H1 (cell line): ENCODE measurements at regions not wholly inside any gene's neighbourhood (a gene's known extent, or its start where the extent isn't known, plus 50 kb on each side); places are given as distances from the start of the nearest gene placed in this dataset.
"Not testable (repeated sequence)": the region's sequence is repeated elsewhere in the genome, so short reads cannot be mapped to it uniquely, and the experiment has no call there.

ENCODE experiments used
- CTCF ChIA-PET: fragments of 300-600 bp; sonication (Branson Sonifier 250); formaldehyde crosslinking; loops from one replicate; lab custom pipeline; 2021; ENCODE audit not compliant: partially characterized antibody; lab: Charles Lee
- POLR2A ChIA-PET: fragments of 300-600 bp; sonication (Branson Sonifier 250); formaldehyde crosslinking; loops from one replicate; lab custom pipeline; 2021; ENCODE audit warnings: inconsistent platforms; ENCODE audit not compliant: partially characterized antibody; lab: Charles Lee
- DNase-seq, 2 experiments: peaks; one replicate each; pipeline versions ENCODE4 v3.0.0 to v3.0.0-alpha.2; 2010 to 2022; ENCODE audit warnings: low spot score in 2 of 2, low read depth in 1 of 2, mixed read lengths in 1 of 2
- FAIRE-seq: peaks from 2 replicates; lab custom pipeline; 2011; peaks lifted over from hg19 to GRCh38; lab: Jason Lieb, UNC
- H2AFZ ChIP-seq: 2 replicates; pipeline ENCODE4 v1.8.1; 2012; ENCODE audit warnings: low read length, inconsistent platforms
- H2AK5ac ChIP-seq: 2 replicates; pipeline ENCODE4 v1.6.1; 2013; ENCODE audit warnings: low read depth, low read length
- H2BK120ac ChIP-seq: replicated peaks from 2 replicates; pipeline ENCODE3; 2013; ENCODE audit warnings: low read depth, low read length, inconsistent platforms
- H2BK12ac ChIP-seq: 2 replicates; pipeline ENCODE4 v1.6.1; 2013; ENCODE audit warnings: low read depth, low read length
- H2BK15ac ChIP-seq: 2 replicates; pipeline ENCODE4 v1.6.1; 2013; ENCODE audit warnings: low read length
- H2BK20ac ChIP-seq: 2 replicates; pipeline ENCODE4 v1.6.1; 2013; ENCODE audit warnings: low read length
- H2BK5ac ChIP-seq: 2 replicates; pipeline ENCODE4 v1.6.1; 2013; ENCODE audit warnings: low read depth, low read length
- H3K14ac ChIP-seq: 2 replicates; pipeline ENCODE4 v1.6.1; 2013; ENCODE audit warnings: inconsistent platforms; ENCODE audit not compliant: insufficient read length
- H3K18ac ChIP-seq: 2 replicates; pipeline ENCODE4 v1.6.1; 2013; ENCODE audit warnings: low read length; ENCODE audit errors: extremely low read depth
- H3K23ac ChIP-seq: 2 replicates; pipeline ENCODE4 v1.6.1; 2013; ENCODE audit warnings: inconsistent platforms; ENCODE audit not compliant: insufficient read length
- H3K23me2 ChIP-seq: 2 replicates; pipeline ENCODE4 v1.6.1; 2013; ENCODE audit warnings: low read depth, low read length
- H3K27ac ChIP-seq: 2 replicates; pipeline ENCODE4 v1.6.1; 2011; ENCODE audit warnings: low read depth, low read length, inconsistent platforms
- H3K27me3 ChIP-seq, 4 experiments: replicated peaks in 1 of 4; 1 replicate in 1 of 4; 2 replicates in 3 of 4; pipeline versions ENCODE4 v1.6.1 to v1.8.1; 2011 to 2013; ENCODE audit warnings: low read length in 3 of 4, mild to moderate bottlenecking in 3 of 4, inconsistent platforms in 2 of 4, mixed read lengths in 2 of 4, moderate library complexity in 1 of 4; ENCODE audit not compliant: control insufficient read depth in 3 of 4, insufficient read depth in 3 of 4; ENCODE audit errors: extremely low read depth in 1 of 4
- H3K36me3 ChIP-seq, 4 experiments: 2 replicates each; pipeline versions ENCODE4 v1.6.1 to v1.8.1; 2011 to 2013; ENCODE audit warnings: mild to moderate bottlenecking in 4 of 4, low read length in 3 of 4, moderate library complexity in 2 of 4, control low read depth in 1 of 4, inconsistent platforms in 1 of 4; ENCODE audit not compliant: insufficient read depth in 4 of 4, control insufficient read depth in 2 of 4
- H3K4ac ChIP-seq: replicated peaks from 2 replicates; pipeline ENCODE3; 2013; ENCODE audit warnings: low read length, low read depth, mixed read lengths, inconsistent platforms; ENCODE audit not compliant: insufficient read length
- H3K4me1 ChIP-seq, 4 experiments: replicated peaks in 1 of 4; 1 replicate in 1 of 4; 2 replicates in 3 of 4; pipeline versions ENCODE4 v1.6.1 to v1.8.1; 2011 to 2013; ENCODE audit warnings: low read length in 3 of 4, inconsistent platforms in 2 of 4, mixed read lengths in 1 of 4; ENCODE audit not compliant: insufficient read depth in 4 of 4, control insufficient read depth in 3 of 4
- H3K4me2 ChIP-seq, 2 experiments: 2 replicates each; pipeline versions ENCODE4 v1.6.1 to v1.8.1; 2011 to 2013; ENCODE audit warnings: low read depth in 2 of 2, low read length in 2 of 2, control low read depth in 1 of 2, inconsistent platforms in 1 of 2, mild to moderate bottlenecking in 1 of 2; ENCODE audit not compliant: insufficient read depth in 1 of 2
- H3K4me3 ChIP-seq, 4 experiments: fragments of 200-600, 300-600 bp in 1 of 4; sonication (generic), shearing (Covaris generic), sonication (Bioruptor Twin) in 1 of 4; 2 replicates each; pipeline versions ENCODE4 v1.5.1 to v1.8.1; 2011 to 2016; ENCODE audit warnings: low read length in 4 of 4, low read depth in 3 of 4, control low read depth in 2 of 4, inconsistent platforms in 2 of 4, mild to moderate bottlenecking in 2 of 4, mixed read lengths in 1 of 4, moderate library complexity in 1 of 4; ENCODE audit not compliant: insufficient read depth in 2 of 4; ENCODE audit errors: extremely low read depth in 1 of 4
- H3K56ac ChIP-seq: replicated peaks from 2 replicates; pipeline ENCODE3; 2013; ENCODE audit warnings: low read depth, mild to moderate bottlenecking, mixed read lengths, low read length, inconsistent platforms; ENCODE audit not compliant: insufficient read length
- H3K79me1 ChIP-seq: 2 replicates; pipeline ENCODE4 v1.6.1; 2013; ENCODE audit warnings: low read depth, low read length, control low read depth
- H3K79me2 ChIP-seq, 2 experiments: 2 replicates each; pipeline versions ENCODE4 v1.6.1 to v1.8.1; 2012 to 2013; ENCODE audit warnings: low read length in 2 of 2, mild to moderate bottlenecking in 2 of 2, inconsistent platforms in 1 of 2; ENCODE audit not compliant: insufficient read depth in 2 of 2, control insufficient read depth in 1 of 2
- H3K9ac ChIP-seq, 4 experiments: replicated peaks in 1 of 4; 1 replicate in 1 of 4; 2 replicates in 3 of 4; pipeline versions ENCODE4 v1.6.1 to v1.8.1; 2011 to 2013; ENCODE audit warnings: low read depth in 3 of 4, low read length in 3 of 4, control low read depth in 2 of 4, mild to moderate bottlenecking in 2 of 4, moderate library complexity in 2 of 4, inconsistent platforms in 1 of 4; ENCODE audit errors: extremely low read depth in 1 of 4
- H3K9me3 ChIP-seq, 2 experiments: 2 replicates each; pipeline versions ENCODE4 v1.6.1 to v1.8.1; 2012 to 2013; ENCODE audit warnings: mild to moderate bottlenecking in 2 of 2, moderate library complexity in 2 of 2, control low read depth in 1 of 2, inconsistent platforms in 1 of 2, low read depth in 1 of 2, low read length in 1 of 2, mixed read lengths in 1 of 2; ENCODE audit not compliant: insufficient read depth in 2 of 2
- H4K20me1 ChIP-seq, 2 experiments: replicated peaks in 1 of 2; 2 replicates each; pipeline versions ENCODE3 to v1.8.1; 2011 to 2013; ENCODE audit warnings: inconsistent platforms in 2 of 2, low read length in 2 of 2, mild to moderate bottlenecking in 1 of 2; ENCODE audit not compliant: insufficient read depth in 2 of 2, control insufficient read depth in 1 of 2
- H4K5ac ChIP-seq: 2 replicates; pipeline ENCODE4 v1.6.1; 2013; ENCODE audit warnings: low read length, low read depth, mixed read lengths, inconsistent platforms; ENCODE audit not compliant: insufficient read length
- H4K8ac ChIP-seq: 2 replicates; pipeline ENCODE4 v1.8.0; 2013; ENCODE audit warnings: mild to moderate bottlenecking, moderate library complexity, low read length, inconsistent platforms; ENCODE audit not compliant: insufficient read depth; ENCODE audit errors: extremely low read depth
- H4K91ac ChIP-seq: replicated peaks from 2 replicates; pipeline ENCODE3; 2013; ENCODE audit warnings: low read length, mixed read lengths, inconsistent platforms; ENCODE audit not compliant: insufficient read length
- ASH2L ChIP-seq: fragments of 200-600, 300-600 bp; sonication (generic); IDR thresholded peaks from one replicate; pipeline ENCODE4 v1.7.1; 2017; ENCODE audit warnings: low read length
- BACH1 ChIP-seq: IDR thresholded peaks from 2 replicates; pipeline ENCODE4 v1.6.1; 2012; ENCODE audit warnings: low read length, improper control_type of control experiment
- EGR1 ChIP-seq: IDR thresholded peaks from 2 replicates; pipeline ENCODE4 v1.6.1; 2011; ENCODE audit warnings: low read depth, low read length, borderline replicate concordance
- GTF2F1 ChIP-seq: IDR thresholded peaks from 2 replicates; pipeline ENCODE4 v1.6.1; 2012; ENCODE audit warnings: low read depth, low read length, improper control_type of control experiment, borderline replicate concordance
- KDM5A ChIP-seq: fragments of 200-600 bp; IDR thresholded peaks from 2 replicates; pipeline ENCODE4 v1.7.1; 2012; ENCODE audit warnings: mild to moderate bottlenecking, low read length, inconsistent platforms, mixed read lengths
- NRF1 ChIP-seq: IDR thresholded peaks from 2 replicates; pipeline ENCODE4 v1.6.1; 2011; ENCODE audit warnings: mild to moderate bottlenecking, low read depth, low read length, improper control_type of control experiment
- RBBP5 ChIP-seq: IDR thresholded peaks from 2 replicates; pipeline ENCODE4 v1.7.1; 2012; ENCODE audit warnings: low read depth, mild to moderate bottlenecking, inconsistent platforms, low read length, moderate library complexity, borderline replicate concordance
- RXRA ChIP-seq: IDR thresholded peaks from 2 replicates; pipeline ENCODE4 v1.6.1; 2011; ENCODE audit warnings: low read depth, mild to moderate bottlenecking, low read length, moderate library complexity; ENCODE audit not compliant: insufficient read depth
- TAF7 ChIP-seq: optimal IDR thresholded peaks from 2 replicates; pipeline ENCODE3; 2011; ENCODE audit warnings: low read depth, mild to moderate bottlenecking, inconsistent platforms, low read length, moderate library complexity, borderline replicate concordance
- TCF12 ChIP-seq: IDR thresholded peaks from 2 replicates; pipeline ENCODE4 v1.6.1; 2011; ENCODE audit warnings: low read depth, mild to moderate bottlenecking, low read length
- YY1 ChIP-seq: IDR thresholded peaks from 2 replicates; pipeline ENCODE4 v1.6.1; 2011; ENCODE audit warnings: low read depth, mild to moderate bottlenecking, low read length
- WGBS, 2 experiments: shearing (Covaris generic) in 1 of 2; methylation state at CpG; one replicate each; pipeline versions ENCODE4 v1.1.6 to v1.1.7; 2013 to 2015; ENCODE audit warnings: low lambda C conversion rate in 2 of 2, mixed read lengths in 2 of 2, inconsistent platforms in 1 of 2, low coverage in 1 of 2, missing lambda C conversion rate in 1 of 2; ENCODE audit not compliant: insufficient replicate concordance in 2 of 2, insufficient coverage in 1 of 2, insufficient read length in 1 of 2; ENCODE audit errors: extremely low coverage in 1 of 2, missing lambda C conversion rate in 1 of 2; 5-methylcytosine and 5-hydroxymethylcytosine counted together
- TF ChIP-seq, protein P1 (sequence below): IDR thresholded peaks from 2 replicates; pipeline ENCODE4 v1.6.1; 2012; ENCODE audit warnings: inconsistent platforms

DNA sequence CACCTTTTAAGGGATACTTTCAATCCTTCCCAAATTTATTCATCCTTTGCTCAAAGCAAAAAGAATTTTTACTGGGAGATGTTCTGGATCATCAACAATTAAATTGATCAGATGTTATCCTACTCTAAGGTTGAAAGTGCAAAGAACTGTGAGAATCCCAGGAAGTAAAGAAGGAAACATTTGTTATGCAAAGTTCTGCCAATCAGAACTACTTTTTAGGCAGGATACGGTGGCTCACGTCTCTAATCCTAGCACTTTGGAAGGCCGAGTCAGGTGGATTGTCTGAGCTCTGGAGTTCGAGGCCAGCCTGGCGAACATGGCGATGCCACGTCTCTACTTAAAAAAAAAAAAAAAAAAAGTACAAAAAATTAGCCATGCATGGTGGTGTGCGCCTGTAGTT lies 882.3 kb downstream of the DIAPH3 start (continued):
- no peak for TF ChIP-seq ASH2L
- no peak for TF ChIP-seq TAF7
- TF ChIP-seq, protein P1, sequence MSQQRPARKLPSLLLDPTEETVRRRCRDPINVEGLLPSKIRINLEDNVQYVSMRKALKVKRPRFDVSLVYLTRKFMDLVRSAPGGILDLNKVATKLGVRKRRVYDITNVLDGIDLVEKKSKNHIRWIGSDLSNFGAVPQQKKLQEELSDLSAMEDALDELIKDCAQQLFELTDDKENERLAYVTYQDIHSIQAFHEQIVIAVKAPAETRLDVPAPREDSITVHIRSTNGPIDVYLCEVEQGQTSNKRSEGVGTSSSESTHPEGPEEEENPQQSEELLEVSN, result no peak
- TF ChIP-seq NRF1, result no peak
- TF ChIP-seq GTF2F1, result no peak
- TF ChIP-seq EGR1, result no peak
- no peak for TF ChIP-seq RBBP5
- TF ChIP-seq KDM5A, result no peak
- TF ChIP-seq TCF12, result 0 out of 2 replicates have a peak, but pooled peaks have one; percentile 68
- no peak for TF ChIP-seq BACH1
- TF ChIP-seq RXRA, result peak; percentile 94; the same call in 1 of the 2 replicates
- TF ChIP-seq YY1, result no peak

DNA sequence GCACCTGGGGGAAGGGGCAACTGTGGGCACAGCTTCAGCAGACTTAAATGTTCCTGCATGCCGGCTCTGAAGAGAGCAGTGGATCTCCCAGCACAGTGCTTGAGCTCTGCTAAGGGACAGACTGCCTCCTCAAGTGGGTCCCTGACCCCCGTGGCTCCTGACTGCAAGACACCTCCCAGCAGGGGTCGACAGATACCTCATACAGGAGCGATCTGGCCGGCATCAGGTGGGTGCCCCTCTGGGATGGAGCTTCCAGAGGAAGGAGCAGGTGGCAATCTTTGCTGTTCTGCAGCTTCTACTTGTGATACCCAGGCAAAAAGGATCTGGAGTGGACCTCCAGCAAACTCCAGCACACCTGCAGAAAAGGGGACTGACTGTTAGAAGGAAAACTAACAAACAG lies 871.5 kb downstream of the DIAPH3 start:
- H3K36me3 ChIP-seq, DNase-seq, H2AFZ ChIP-seq, H3K27ac ChIP-seq, H3K4me3 ChIP-seq, H2BK120ac ChIP-seq, CTCF ChIA-PET, H3K4me2 ChIP-seq, H3K9ac ChIP-seq, H3K18ac ChIP-seq, H3K23ac ChIP-seq, H2BK15ac ChIP-seq, H3K79me2 ChIP-seq, H4K8ac ChIP-seq, H4K5ac ChIP-seq, H3K4me1 ChIP-seq, FAIRE-seq, H3K79me1 ChIP-seq, H2BK12ac ChIP-seq, H3K56ac ChIP-seq, H3K14ac ChIP-seq, H3K4ac ChIP-seq, H3K9me3 ChIP-seq, H4K91ac ChIP-seq, POLR2A ChIA-PET, H2BK5ac ChIP-seq, H3K23me2 ChIP-seq, H2AK5ac ChIP-seq, H3K27me3 ChIP-seq, H2BK20ac ChIP-seq, H4K20me1 ChIP-seq: not testable (repeated sequence)
- WGBS, 2 experiments, result 94% methylated on average over 5 of the region's 5 CpGs; no CpG with 5 or more reads in 1 of the 2 experiments
